Amniotic stem cell (primary cell): ENCODE measurements at regions not wholly inside any gene's neighbourhood (a gene's known extent, or its start where the extent isn't known, plus 50 kb on each side); places are given as distances from the start of the nearest gene placed in this dataset.
"Not testable (repeated sequence)": the region's sequence is repeated elsewhere in the genome, so short reads cannot be mapped to it uniquely, and the experiment has no call there.

ENCODE experiments used
- DNase-seq: peaks from one replicate; lab custom pipeline; 2025; lab: John Stamatoyannopoulos, UW

GRCh38 chr4:23956601-23957364, 66.9 kb upstream of the PPARGC1A start:
- DNase-seq = no peak

DNA sequence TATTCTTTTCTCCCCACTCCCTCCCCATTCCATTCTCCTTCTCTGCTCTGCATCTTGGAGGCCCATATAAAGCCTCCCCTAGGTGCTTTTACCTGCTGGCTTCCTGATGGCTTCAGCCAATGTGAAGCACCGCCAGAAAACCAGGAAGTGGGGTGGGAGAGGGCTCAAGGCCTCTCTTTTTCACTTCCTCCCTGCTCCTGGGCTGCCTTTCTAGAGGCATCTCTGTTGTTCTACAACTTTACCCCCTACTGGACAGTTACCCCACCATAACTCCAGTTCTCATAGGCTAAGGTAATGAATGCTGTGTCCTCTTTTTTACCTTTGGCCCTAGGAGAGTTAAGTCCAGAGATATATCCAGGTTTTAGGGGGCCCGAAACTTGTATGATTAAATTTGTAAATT, 62.4 kb upstream of the PPARGC1A start:
- no peak for DNase-seq

- DNase-seq = no peak
Measured at GRCh38 chr4:23947826-23948225, 58.0 kb upstream of the PPARGC1A start.

GRCh38 chr4:23946299-23946698, 56.5 kb upstream of the PPARGC1A start:
- DNase-seq = no peak

DNA sequence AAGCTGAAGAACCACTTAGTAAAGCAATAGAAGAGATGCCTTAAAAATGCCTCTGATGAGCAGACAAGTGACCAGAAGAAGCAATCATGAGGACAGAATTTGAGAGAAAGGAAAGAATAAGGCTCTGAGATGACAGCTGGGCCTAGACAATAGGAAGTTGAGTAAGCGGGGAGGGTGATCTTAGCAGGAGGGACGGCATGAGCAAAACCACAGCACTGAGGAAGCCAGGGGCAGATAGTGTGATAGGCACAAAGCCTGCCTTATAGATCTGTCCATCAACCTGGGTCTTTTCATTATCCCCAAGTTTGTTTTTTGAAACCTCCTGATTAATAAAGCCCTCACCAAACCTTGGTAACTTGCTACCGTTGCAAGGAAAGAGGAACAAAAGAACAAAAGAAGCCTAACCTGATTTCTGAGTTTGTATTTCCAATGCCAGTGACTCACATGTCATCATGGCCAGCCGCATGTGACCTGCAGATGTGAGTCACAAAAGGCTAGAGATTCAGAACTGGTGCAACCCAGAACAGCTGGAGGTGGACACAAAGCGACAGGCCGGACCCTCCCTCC, 55.7 kb upstream of the PPARGC1A start:
- no peak for DNase-seq

- not testable (repeated sequence) for DNase-seq
Measured at GRCh38 chr4:23944556-23944955, 54.7 kb upstream of the PPARGC1A start.

- DNase-seq = no peak
Measured at GRCh38 chr4:23943478-23943877, 53.6 kb upstream of the PPARGC1A start.

DNA sequence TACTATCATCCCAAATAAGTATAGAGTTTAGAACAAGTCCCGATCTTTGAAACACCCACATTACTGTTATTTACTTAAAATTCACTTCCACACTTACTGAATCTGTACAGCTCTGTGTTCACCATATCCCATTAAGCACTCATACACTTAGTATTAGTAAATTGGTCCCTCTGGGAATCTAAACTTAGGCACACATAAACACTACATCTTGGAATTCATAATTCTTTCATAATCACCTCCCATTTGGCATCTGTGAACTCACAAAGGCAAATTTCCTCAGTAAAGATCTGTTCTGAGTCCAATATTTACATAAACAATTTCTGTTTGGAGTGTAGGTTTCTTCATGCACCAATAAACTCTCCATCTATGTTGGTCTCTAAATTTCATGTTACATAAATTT, 52.6 kb upstream of the PPARGC1A start:
- DNase-seq = no peak
